SJSA1 (cell line): ENCODE measurements at regions not wholly inside any gene's neighbourhood (a gene's known extent, or its start where the extent isn't known, plus 50 kb on each side); places are given as distances from the start of the nearest gene placed in this dataset.
"Not testable (repeated sequence)": the region's sequence is repeated elsewhere in the genome, so short reads cannot be mapped to it uniquely, and the experiment has no call there.

Source experiments
- DNase-seq, 2 experiments: peaks; one replicate each; pipeline ENCODE4 v3.0.0-alpha.2; 2015 to 2020; ENCODE audit warnings: low spot score in 2 of 2, low read depth in 1 of 2
- H3K27ac ChIP-seq: fragments of 250-450 bp; sonication (Bioruptor Pico); 2 replicates; pipeline ENCODE4 v1.5.1; 2020; ENCODE audit warnings: mild to moderate bottlenecking, moderate library complexity
- H3K27me3 ChIP-seq: fragments of 250-450 bp; sonication (Bioruptor Pico); replicated peaks from 2 replicates; pipeline ENCODE4 v1.5.1; 2020; ENCODE audit warnings: mild to moderate bottlenecking, moderate library complexity
- H3K36me3 ChIP-seq: fragments of 250-450 bp; sonication (Bioruptor Pico); 2 replicates; pipeline ENCODE4 v1.5.1; 2020; ENCODE audit warnings: mild to moderate bottlenecking
- H3K4me1 ChIP-seq: fragments of 250-450 bp; sonication (Bioruptor Pico); replicated peaks from 2 replicates; pipeline ENCODE4 v1.6.1; 2021; ENCODE audit warnings: mild to moderate bottlenecking
- H3K4me3 ChIP-seq: fragments of 250-450 bp; sonication (Bioruptor Pico); 2 replicates; pipeline ENCODE4 v1.5.1; 2020; ENCODE audit warnings: mild to moderate bottlenecking
- H3K9me3 ChIP-seq: fragments of 250-450 bp; sonication (Bioruptor Pico); replicated peaks from 2 replicates; pipeline ENCODE4 v1.5.1; 2020; ENCODE audit warnings: mild to moderate bottlenecking

GRCh38 chr19:28057026-28057425, 1155.9 kb downstream of the UQCRFS1 start:
- H3K9me3 ChIP-seq, result peaks cover 13% of the 10 kb centered on the region
- H3K36me3 ChIP-seq, H3K27me3 ChIP-seq, H3K27ac ChIP-seq, H3K4me1 ChIP-seq, H3K4me3 ChIP-seq, DNase-seq: not testable (repeated sequence)

- Histone ChIP-seq H3K4me1 (no peaks in the 10 kb centered on the region), H3K36me3 (no peaks in the 10 kb centered on the region), H3K27ac (no peak overlapping the region), H3K9me3 (peaks cover 8% of the 10 kb centered on the region; the same call in 1 of the 2 replicates), H3K27me3 (no peaks in the 10 kb centered on the region), H3K4me3 (no peak overlapping the region)
- no peak for DNase-seq
These were observed 1161.9 kb downstream of the UQCRFS1 start for GRCh38 chr19:28051047-28051446.

GRCh38 chr19:28049875-28050274, 1163.1 kb downstream of the UQCRFS1 start:
- Histone ChIP-seq H3K36me3 (no peaks in the 10 kb centered on the region), H3K27me3 (no peaks in the 10 kb centered on the region), H3K4me1 (no peaks in the 10 kb centered on the region), H3K4me3 (no peak overlapping the region), H3K27ac (no peak overlapping the region), H3K9me3 (peaks cover 8% of the 10 kb centered on the region; the same call in 1 of the 2 replicates)
- DNase-seq, result no peak

GRCh38 chr19:28046932-28047331, 1166.0 kb downstream of the UQCRFS1 start:
- Histone ChIP-seq H3K36me3 (no peaks in the 10 kb centered on the region), H3K4me1 (no peaks in the 10 kb centered on the region), H3K9me3 (peaks cover 8% of the 10 kb centered on the region; the same call in 1 of the 2 replicates), H3K27ac (no peak overlapping the region), H3K4me3 (no peak overlapping the region), H3K27me3 (no peaks in the 10 kb centered on the region)
- no peak for DNase-seq

GRCh38 chr19:28045621-28046020, 1167.3 kb downstream of the UQCRFS1 start:
- H3K4me3 ChIP-seq, result no peak overlapping the region
- no peaks in the 10 kb centered on the region for H3K27me3 ChIP-seq
- H3K36me3 ChIP-seq, result no peaks in the 10 kb centered on the region
- no peak overlapping the region for H3K27ac ChIP-seq
- no peak for DNase-seq
- H3K9me3 ChIP-seq, result peaks cover 8% of the 10 kb centered on the region; the same call in 1 of the 2 replicates
- no peaks in the 10 kb centered on the region for H3K4me1 ChIP-seq

- peaks cover 8% of the 10 kb centered on the region; the same call in 1 of the 2 replicates for H3K9me3 ChIP-seq
These were observed 1168.5 kb downstream of the UQCRFS1 start for GRCh38 chr19:28044477-28044876.

GRCh38 chr19:28042516-28042915, 1170.4 kb downstream of the UQCRFS1 start:
- no peaks in the 10 kb centered on the region for H3K4me1 ChIP-seq
- H3K36me3 ChIP-seq, result no peaks in the 10 kb centered on the region
- DNase-seq, result no peak
- H3K27me3 ChIP-seq, result no peaks in the 10 kb centered on the region
- H3K27ac ChIP-seq, result no peak overlapping the region
- peaks cover 10% of the 10 kb centered on the region; the same call in 1 of the 2 replicates for H3K9me3 ChIP-seq
- H3K4me3 ChIP-seq, result no peak overlapping the region

More at GRCh38 chr19:28044477-28044876, 1168.5 kb downstream of the UQCRFS1 start:
- Histone ChIP-seq H3K4me3 (no peak overlapping the region), H3K27me3 (no peaks in the 10 kb centered on the region), H3K36me3 (no peaks in the 10 kb centered on the region), H3K4me1 (no peaks in the 10 kb centered on the region), H3K27ac (no peak overlapping the region)
- DNase-seq, result no peak

GRCh38 chr19:28039677-28040381, 1173.1 kb downstream of the UQCRFS1 start:
- H3K27me3 ChIP-seq, result no peaks in the 10 kb centered on the region
- no peaks in the 10 kb centered on the region for H3K4me1 ChIP-seq
- H3K4me3 ChIP-seq, result no peak overlapping the region
- no peaks in the 10 kb centered on the region for H3K36me3 ChIP-seq
- H3K9me3 ChIP-seq, result 0 out of 2 replicates have a peak, but pooled peaks cover 2% of the 10 kb centered on the region
- DNase-seq, result no peak
- H3K27ac ChIP-seq, result no peak overlapping the region

GRCh38 chr19:28037186-28037585, 1175.8 kb downstream of the UQCRFS1 start:
- DNase-seq, result no peak
- H3K9me3 ChIP-seq, result 0 out of 2 replicates have a peak, but pooled peaks cover 2% of the 10 kb centered on the region
- H3K27me3 ChIP-seq, result no peaks in the 10 kb centered on the region
- H3K4me3 ChIP-seq, result no peak overlapping the region
- H3K4me1 ChIP-seq, result no peaks in the 10 kb centered on the region
- no peak overlapping the region for H3K27ac ChIP-seq
- no peaks in the 10 kb centered on the region for H3K36me3 ChIP-seq

GRCh38 chr19:28036486-28036885, 1176.5 kb downstream of the UQCRFS1 start:
- H3K36me3 ChIP-seq, result no peaks in the 10 kb centered on the region
- H3K4me1 ChIP-seq, result no peaks in the 10 kb centered on the region
- 0 out of 2 replicates have a peak, but pooled peaks cover 2% of the 10 kb centered on the region for H3K9me3 ChIP-seq
- no peak overlapping the region for H3K4me3 ChIP-seq
- H3K27me3 ChIP-seq, result no peaks in the 10 kb centered on the region
- H3K27ac ChIP-seq, result no peak overlapping the region
- no peak for DNase-seq

- 0 out of 2 replicates have a peak, but pooled peaks cover 2% of the 10 kb centered on the region for H3K9me3 ChIP-seq
- H3K4me3 ChIP-seq, result no peak overlapping the region
- H3K27me3 ChIP-seq, result no peaks in the 10 kb centered on the region
- H3K27ac ChIP-seq, result no peak overlapping the region
- no peaks in the 10 kb centered on the region for H3K36me3 ChIP-seq
- DNase-seq, result no peak
- H3K4me1 ChIP-seq, result no peaks in the 10 kb centered on the region
These were observed 1178.0 kb downstream of the UQCRFS1 start for GRCh38 chr19:28034936-28035335.

- Histone ChIP-seq H3K27me3 (no peaks in the 10 kb centered on the region), H3K36me3 (no peaks in the 10 kb centered on the region), H3K27ac (no peak overlapping the region), H3K4me1 (no peaks in the 10 kb centered on the region), H3K4me3 (no peak overlapping the region), H3K9me3 (no peaks in the 10 kb centered on the region)
- DNase-seq, result no peak
These were observed 1184.0 kb downstream of the UQCRFS1 start for GRCh38 chr19:28028881-28029444.

- no peak for DNase-seq
- no peaks in the 10 kb centered on the region for H3K4me1 ChIP-seq
- no peak overlapping the region for H3K27ac ChIP-seq
- H3K27me3 ChIP-seq, result no peaks in the 10 kb centered on the region
- no peak overlapping the region for H3K4me3 ChIP-seq
- H3K9me3 ChIP-seq, result no peaks in the 10 kb centered on the region
- no peaks in the 10 kb centered on the region for H3K36me3 ChIP-seq
These were observed 1185.8 kb downstream of the UQCRFS1 start for GRCh38 chr19:28027116-28027515.

GRCh38 chr19:28026636-28027035, 1186.3 kb downstream of the UQCRFS1 start:
- no peaks in the 10 kb centered on the region for H3K27me3 ChIP-seq
- H3K9me3 ChIP-seq, result no peaks in the 10 kb centered on the region
- no peak for DNase-seq
- H3K36me3 ChIP-seq, result no peaks in the 10 kb centered on the region
- H3K27ac ChIP-seq, result no peak overlapping the region
- H3K4me1 ChIP-seq, result no peaks in the 10 kb centered on the region
- H3K4me3 ChIP-seq, result no peak overlapping the region
